T-cell (primary cell): ENCODE measurements at regions not wholly inside any gene's neighbourhood (a gene's known extent, or its start where the extent isn't known, plus 50 kb on each side); places are given as distances from the start of the nearest gene placed in this dataset.

Experiments used
- ATAC-seq, 4 experiments: fragments of 200-7000 bp in 3 of 4; fragments of 150-1000 bp in 1 of 4; cut with Tn5 transposase; replicated peaks in 1 of 4; 1 replicate in 3 of 4; 2 replicates in 1 of 4; pipeline ENCODE4 v1.10.0; 2021; ENCODE audit warnings: moderate library complexity in 3 of 4, mild to moderate bottlenecking in 2 of 4, moderate number of reproducible peaks in 1 of 4
- CTCF ChIA-PET, 2 donors: fragments of 300-600 bp; sonication (Branson Sonifier 250); formaldehyde crosslinking; loops; one replicate each; lab custom pipeline; 2022; ENCODE audit warnings: antibody characterized with exemption in 2 of 2; lab: Charles Lee
- POLR2A ChIA-PET, 2 donors: fragments of 300-600 bp; sonication (Branson Sonifier 250); formaldehyde crosslinking; loops; one replicate each; lab custom pipeline; 2022; ENCODE audit warnings: antibody characterized with exemption in 2 of 2; lab: Charles Lee
- DNase-seq, 35 experiments: peaks; one replicate each; pipeline versions ENCODE4 v3.0.0 to v3.0.0-alpha.2; 2013 to 2023
- H3K27ac ChIP-seq: one replicate; pipeline ENCODE4 v1.5.1; 2013; ENCODE audit warnings: low read length
- H3K27me3 ChIP-seq, 2 experiments: replicated peaks in 1 of 2; 1 replicate in 1 of 2; 2 replicates in 1 of 2; pipeline versions ENCODE4 v1.6.1 to v1.7.0; 2013; ENCODE audit warnings: low read length in 1 of 2, mixed read lengths in 1 of 2; ENCODE audit not compliant: control insufficient read depth in 2 of 2, insufficient read depth in 2 of 2; ENCODE audit errors: extremely low read depth in 1 of 2
- H3K36me3 ChIP-seq, 2 donors: 1 replicate in 1 of 2; 2 replicates in 1 of 2; pipeline versions ENCODE4 v1.6.1 to v1.7.0; 2013; ENCODE audit warnings: low read length in 1 of 2; ENCODE audit not compliant: control insufficient read depth in 2 of 2, insufficient read depth in 1 of 2; ENCODE audit errors: extremely low read depth in 1 of 2
- H3K4me1 ChIP-seq, 2 experiments: 1 replicate in 1 of 2; 2 replicates in 1 of 2; pipeline versions ENCODE4 v1.6.1 to v1.7.0; 2013; ENCODE audit warnings: low read length in 2 of 2, mixed read lengths in 1 of 2; ENCODE audit not compliant: insufficient read depth in 2 of 2, control insufficient read depth in 1 of 2; ENCODE audit errors: extremely low read depth in 1 of 2
- H3K4me3 ChIP-seq, 2 donors: 1 replicate in 1 of 2; 2 replicates in 1 of 2; pipeline versions ENCODE4 v1.5.1 to v1.7.0; 2013; ENCODE audit warnings: mild to moderate bottlenecking in 2 of 2, low read length in 1 of 2, moderate library complexity in 1 of 2; ENCODE audit not compliant: control insufficient read depth in 1 of 2; ENCODE audit errors: extremely low read depth in 1 of 2
- H3K9me3 ChIP-seq: 2 replicates; pipeline ENCODE4 v1.7.0; 2013
- H3K27ac Mint-ChIP-seq, 2 donors: one replicate each; pipeline ENCODE4 v1.8.0; 2020 to 2021; ENCODE audit warnings: mild to moderate bottlenecking in 2 of 2, mixed read lengths in 2 of 2
- H3K27me3 Mint-ChIP-seq, 2 donors: one replicate each; pipeline ENCODE4 v1.8.0; 2021 to 2022; ENCODE audit warnings: mixed read lengths in 2 of 2
- H3K36me3 Mint-ChIP-seq: one replicate; pipeline ENCODE4 v1.8.0; 2021; ENCODE audit warnings: mixed read lengths
- H3K4me1 Mint-ChIP-seq, 3 donors: one replicate each; pipeline ENCODE4 v1.8.0; 2020 to 2022; ENCODE audit warnings: mixed read lengths in 3 of 3, mild to moderate bottlenecking in 1 of 3
- H3K4me3 Mint-ChIP-seq, 3 donors: one replicate each; pipeline ENCODE4 v1.8.0; 2020 to 2022; ENCODE audit warnings: mild to moderate bottlenecking in 3 of 3, mixed read lengths in 3 of 3, moderate library complexity in 3 of 3
- H3K9me3 Mint-ChIP-seq, 3 donors: one replicate each; pipeline ENCODE4 v1.8.0; 2020 to 2022; ENCODE audit warnings: mixed read lengths in 3 of 3
- WGBS: methylation state at CpG from one replicate; pipeline ENCODE4 v1.1.5; 2013; ENCODE audit warnings: missing lambda C conversion rate; ENCODE audit not compliant: insufficient coverage; 5-methylcytosine and 5-hydroxymethylcytosine counted together

DNA sequence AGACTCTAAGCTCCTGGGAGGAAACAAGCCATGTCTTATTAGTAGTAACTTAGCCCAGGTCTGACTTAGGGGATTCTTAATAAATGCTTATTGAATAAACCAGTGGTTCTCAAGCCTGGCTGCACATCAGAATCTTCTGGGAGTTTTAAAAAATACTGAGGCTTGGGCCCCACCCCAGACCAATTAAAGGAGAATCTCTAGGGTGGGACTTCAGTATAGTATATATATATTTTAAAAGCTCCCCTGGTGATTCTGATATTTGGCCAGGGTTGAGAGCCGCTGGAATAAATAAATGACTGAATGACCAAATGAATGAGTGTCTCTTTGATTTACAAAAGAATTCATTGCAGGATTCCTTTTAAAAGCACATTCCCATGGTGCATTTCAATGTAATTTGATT lies 151.5 kb upstream of the GSC start:
- no peak for ATAC-seq
- Mint-ChIP-seq H3K9me3 (peaks cover 0 to 7% (median 0%) of the 10 kb centered on the region in 3 donors), H3K4me3 (no peak overlapping the region), H3K36me3 (no peaks in the 10 kb centered on the region), H3K4me1 (no peaks in the 10 kb centered on the region), H3K27me3 (peaks cover 11 to 12% of the 10 kb centered on the region in 2 donors), H3K27ac (no peak overlapping the region)
- WGBS, result no CpG with 5 or more reads among the region's 1 CpG
- no peak for DNase-seq
- POLR2A ChIA-PET, result no interaction called here
- Histone ChIP-seq H3K27ac (no peak overlapping the region), H3K9me3 (no peaks in the 10 kb centered on the region), H3K4me3 (no peak overlapping the region), H3K36me3 (no peaks in the 10 kb centered on the region), H3K4me1 (no peaks in the 10 kb centered on the region), H3K27me3 (peaks cover 0 to 9% of the 10 kb centered on the region in 2 experiments)
- CTCF ChIA-PET, result interaction anchor here in 1 of 2 donors (0.7 kb wide), 1 partner anchor 136 kb away, joined by 4 read pairs; no protein-coding TSS in a partner anchor

DNA sequence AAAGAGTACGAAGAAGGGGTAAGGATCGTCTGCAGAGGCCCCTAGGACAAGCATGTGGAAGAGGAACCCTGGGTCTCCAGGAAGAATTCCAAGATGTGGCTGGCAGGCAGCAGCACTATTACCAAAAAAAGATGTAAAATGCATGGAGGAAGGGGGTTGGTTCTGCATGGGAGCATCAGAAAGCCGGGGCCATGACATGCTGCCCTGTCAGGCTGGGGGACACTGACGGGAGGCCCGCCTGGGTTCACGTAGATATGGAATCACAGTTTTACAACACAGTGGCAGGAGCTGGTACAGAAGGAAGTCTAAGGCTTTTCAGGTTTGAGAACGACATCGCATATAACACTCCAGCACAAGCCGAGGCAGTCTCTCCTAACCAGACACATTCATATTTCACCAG lies 150.0 kb upstream of the GSC start:
- ChIA-PET POLR2A (no interaction called here), CTCF (no interaction called here)
- Histone ChIP-seq H3K36me3 (no peaks in the 10 kb centered on the region), H3K4me1 (no peaks in the 10 kb centered on the region), H3K4me3 (no peak overlapping the region), H3K27ac (no peak overlapping the region), H3K9me3 (no peaks in the 10 kb centered on the region), H3K27me3 (peaks cover 0 to 11% of the 10 kb centered on the region in 2 experiments)
- Mint-ChIP-seq H3K27me3 (peaks cover 11 to 12% of the 10 kb centered on the region in 2 donors), H3K4me1 (no peaks in the 10 kb centered on the region), H3K4me3 (no peak overlapping the region), H3K36me3 (no peaks in the 10 kb centered on the region), H3K27ac (no peak overlapping the region), H3K9me3 (peaks cover 0 to 4% (median 0%) of the 10 kb centered on the region in 3 donors)
- ATAC-seq (no peak), DNase-seq (no peak)
- WGBS, result 86% methylated on average over 4 of the region's 9 CpGs

DNA sequence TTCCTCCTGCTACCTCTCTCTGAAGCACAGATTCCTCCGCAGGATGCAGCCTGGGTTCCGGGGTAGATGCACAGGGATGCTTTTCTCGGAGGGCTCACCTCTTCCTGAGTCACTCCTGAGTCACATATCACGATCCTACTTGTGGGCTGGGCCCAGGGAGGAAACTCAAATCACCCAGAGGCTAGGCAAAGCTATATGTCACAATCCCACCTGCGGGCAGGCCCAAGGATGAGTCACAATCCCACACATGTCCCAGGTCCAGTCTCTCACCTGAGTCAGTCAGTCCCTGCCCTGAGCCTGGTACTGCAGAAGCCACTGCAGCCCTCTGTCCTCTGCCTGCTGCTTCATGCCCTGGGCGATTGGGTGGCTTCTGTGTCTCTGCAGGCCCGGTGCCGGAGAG lies 149.0 kb upstream of the GSC start:
- Mint-ChIP-seq H3K36me3 (no peaks in the 10 kb centered on the region), H3K4me3 (no peak overlapping the region), H3K27ac (no peak overlapping the region), H3K9me3 (peaks cover 0 to 4% (median 0%) of the 10 kb centered on the region in 3 donors), H3K4me1 (no peaks in the 10 kb centered on the region), H3K27me3 (peaks cover 8 to 10% of the 10 kb centered on the region in 2 donors)
- no peak overlapping the region for H3K27ac ChIP-seq
- peaks cover 0 to 17% of the 10 kb centered on the region in 2 experiments for H3K27me3 ChIP-seq
- H3K9me3 ChIP-seq, result no peaks in the 10 kb centered on the region
- H3K4me1 ChIP-seq, result no peaks in the 10 kb centered on the region
- POLR2A ChIA-PET, result no interaction called here
- no peak for ATAC-seq
- DNase-seq, result no peak
- CTCF ChIA-PET, result no interaction called here
- WGBS, result 81% methylated on average over 4 of the region's 8 CpGs
- no peak overlapping the region for H3K4me3 ChIP-seq
- no peaks in the 10 kb centered on the region for H3K36me3 ChIP-seq

DNA sequence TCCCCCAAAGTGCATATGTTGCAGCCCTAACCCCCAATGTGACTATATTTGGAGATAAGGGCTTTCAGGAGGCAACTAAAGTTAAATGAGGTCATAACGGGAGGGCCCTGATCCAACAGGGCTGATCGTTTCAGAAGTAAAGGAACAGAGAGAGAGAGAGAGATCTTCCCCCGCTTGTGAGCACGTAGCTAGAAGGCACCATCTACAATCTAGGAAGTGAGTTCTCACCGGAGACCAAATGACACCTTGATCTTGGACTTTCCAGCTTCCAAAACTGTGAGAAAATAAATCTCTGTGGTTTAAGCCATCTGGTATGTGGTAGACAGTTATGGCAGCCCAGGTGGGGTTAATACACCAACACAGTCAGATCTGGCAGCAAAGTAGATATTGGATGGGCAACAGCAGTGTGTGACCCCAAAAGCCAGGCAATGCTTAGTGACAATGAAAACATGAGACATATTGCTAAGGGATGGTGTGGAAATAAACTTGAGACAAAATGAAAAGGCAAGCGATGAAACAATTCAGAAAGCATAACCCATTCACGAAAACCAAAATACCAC lies 147.2 kb upstream of the GSC start:
- no peaks in the 10 kb centered on the region for H3K9me3 ChIP-seq
- peaks cover 0 to 4% (median 0%) of the 10 kb centered on the region in 3 donors for H3K9me3 Mint-ChIP-seq
- peaks cover 0 to 11% of the 10 kb centered on the region in 2 donors for H3K27me3 Mint-ChIP-seq
- H3K4me3 Mint-ChIP-seq, result no peak overlapping the region
- ATAC-seq (no peak), DNase-seq (no peak)
- no peak overlapping the region for H3K27ac ChIP-seq
- H3K36me3 ChIP-seq, result no peaks in the 10 kb centered on the region
- H3K27me3 ChIP-seq, result peaks cover 0 to 17% of the 10 kb centered on the region in 2 experiments
- no peak overlapping the region for H3K27ac Mint-ChIP-seq
- CTCF ChIA-PET, result no interaction called here
- no peaks in the 10 kb centered on the region for H3K36me3 Mint-ChIP-seq
- WGBS, result no CpG with 5 or more reads among the region's 7 CpGs
- H3K4me1 Mint-ChIP-seq, result no peaks in the 10 kb centered on the region
- POLR2A ChIA-PET, result no interaction called here
- no peak overlapping the region for H3K4me3 ChIP-seq
- H3K4me1 ChIP-seq, result no peaks in the 10 kb centered on the region

DNA sequence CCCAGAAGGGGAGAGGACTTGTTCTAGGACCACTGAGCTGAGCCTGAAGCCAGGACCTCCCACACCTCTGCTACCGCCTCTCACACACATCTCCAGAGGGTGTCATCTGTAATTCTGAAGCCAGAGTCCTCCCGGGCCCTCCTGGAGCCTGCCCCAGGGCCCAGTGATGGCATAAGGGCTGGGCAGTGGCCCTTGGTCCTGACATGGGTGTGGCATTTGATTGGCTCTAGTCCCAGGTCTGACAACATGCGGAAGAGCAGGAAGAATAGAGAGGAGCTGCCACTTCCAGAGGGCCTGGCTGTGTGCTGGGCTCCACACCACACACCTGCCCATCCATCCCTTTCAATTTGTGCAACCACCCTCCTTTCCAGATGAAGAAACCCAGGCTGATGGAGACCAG lies 144.3 kb upstream of the GSC start:
- no peaks in the 10 kb centered on the region for H3K9me3 ChIP-seq
- H3K4me3 ChIP-seq, result no peak overlapping the region
- Mint-ChIP-seq H3K27me3 (peaks cover 12% of the 10 kb centered on the region in 2 donors), H3K4me1 (no peaks in the 10 kb centered on the region), H3K4me3 (no peak overlapping the region), H3K27ac (no peak overlapping the region), H3K36me3 (no peaks in the 10 kb centered on the region), H3K9me3 (peaks cover 6 to 15% (median 12%) of the 10 kb centered on the region in 3 donors)
- H3K4me1 ChIP-seq, result no peaks in the 10 kb centered on the region
- H3K27me3 ChIP-seq, result peaks cover 0 to 22% of the 10 kb centered on the region in 2 experiments
- CTCF ChIA-PET, result no interaction called here
- POLR2A ChIA-PET, result no interaction called here
- H3K36me3 ChIP-seq, result no peaks in the 10 kb centered on the region
- no peak overlapping the region for H3K27ac ChIP-seq
- no peak for ATAC-seq
- DNase-seq, result no peak
- 83% methylated on average over 1 of the region's 3 CpGs for WGBS

DNA sequence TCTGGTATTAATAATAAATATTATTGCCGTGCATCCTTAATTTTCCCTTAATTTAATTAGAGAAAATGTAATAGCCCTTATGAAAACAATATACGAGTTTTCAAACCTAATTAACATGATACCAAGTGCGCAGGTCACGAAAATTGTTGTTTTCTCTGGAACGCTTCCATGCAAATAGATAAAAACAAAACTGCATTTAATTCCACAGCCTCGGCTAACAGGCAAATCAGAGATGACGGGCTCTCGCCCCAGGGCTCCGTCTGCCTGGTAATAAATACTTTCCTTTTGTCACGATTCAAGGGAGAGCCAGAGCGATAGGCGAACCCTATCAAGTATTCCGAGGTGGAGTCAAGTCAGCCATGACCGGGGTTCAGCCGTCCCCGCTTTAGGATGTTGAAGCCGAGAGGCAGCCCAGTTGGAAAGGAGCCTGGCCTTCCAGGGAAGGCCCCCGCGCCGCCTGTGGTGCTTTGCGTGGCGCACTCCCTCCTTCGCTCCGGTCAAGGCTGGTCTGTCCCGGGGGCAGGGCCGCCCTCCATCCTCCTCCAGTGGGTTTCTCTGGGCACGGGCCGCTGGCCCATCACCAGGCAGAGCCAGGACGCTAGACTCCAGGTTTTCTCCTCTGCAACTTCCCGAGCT lies 137.8 kb upstream of the GSC start:
- H3K9me3 Mint-ChIP-seq, result peaks cover 6 to 15% (median 12%) of the 10 kb centered on the region in 3 donors
- peaks cover 5 to 18% of the 10 kb centered on the region in 2 donors for H3K27me3 Mint-ChIP-seq
- POLR2A ChIA-PET, result no interaction called here
- whole genome bisulfite sequencing, result 83% methylated on average over 26 of the region's 30 CpGs
- no peak overlapping the region for H3K4me3 Mint-ChIP-seq
- Histone ChIP-seq H3K4me1 (no peaks in the 10 kb centered on the region), H3K9me3 (no peaks in the 10 kb centered on the region), H3K4me3 (no peak overlapping the region), H3K36me3 (no peaks in the 10 kb centered on the region), H3K27ac (no peak overlapping the region), H3K27me3 (peaks cover 0 to 16% of the 10 kb centered on the region in 2 experiments)
- ATAC-seq, result no peak
- DNase-seq, result no peak
- H3K36me3 Mint-ChIP-seq, result no peaks in the 10 kb centered on the region
- H3K27ac Mint-ChIP-seq, result no peak overlapping the region
- CTCF ChIA-PET, result no interaction called here
- no peaks in the 10 kb centered on the region for H3K4me1 Mint-ChIP-seq
